ENCODE measurements at regions not wholly inside any gene's neighbourhood (a gene's known extent, or its start where the extent isn't known, plus 50 kb on each side); places are given as distances from the start of the nearest gene placed in this dataset.

DNA sequence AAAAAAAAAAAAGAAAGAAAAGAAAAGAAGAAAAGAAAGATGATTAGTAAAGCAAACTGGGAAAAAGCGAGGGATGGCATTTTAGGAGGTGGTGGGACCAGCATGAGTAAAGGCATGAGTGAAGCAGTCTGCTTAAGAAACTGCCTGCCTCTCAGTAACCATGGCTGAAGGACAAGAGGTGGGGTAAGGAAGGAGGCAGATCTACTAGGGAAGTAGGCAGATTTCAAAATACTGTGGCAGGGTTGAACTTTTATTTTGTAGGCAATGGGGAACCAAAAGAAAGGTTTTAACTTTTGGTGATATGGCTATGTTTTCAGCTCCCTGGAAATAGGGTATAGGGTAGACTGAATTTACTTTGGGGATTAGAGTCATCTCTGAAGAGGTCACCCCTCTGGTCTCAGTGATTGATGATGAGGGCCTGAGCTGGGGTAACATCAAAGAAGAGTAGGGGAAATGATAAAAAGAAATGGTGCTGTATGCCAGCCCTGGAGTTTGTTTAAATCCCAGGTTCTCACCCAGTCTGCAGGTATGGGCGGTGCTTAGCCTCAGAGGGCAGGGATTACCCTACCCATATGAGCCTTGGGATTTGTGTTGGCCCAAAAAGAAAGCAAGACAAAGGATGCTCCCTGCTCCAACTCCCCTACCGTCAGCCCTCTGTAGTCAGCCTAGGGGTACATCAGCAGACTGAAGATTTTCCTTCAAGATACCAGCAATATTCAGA is 316.2 kb downstream of the CWC27 start:
- H3K27me3 ChIP-seq (replicated peaks; ENCODE audit: insufficient read depth, low read length), result no peaks in the 10 kb centered on the region
- no peak overlapping the region for H2AFZ ChIP-seq (ENCODE audit: low read length)
- no peaks in the 10 kb centered on the region for H3K9me2 ChIP-seq (replicated peaks; ENCODE audit: insufficient read depth, low read length)

GRCh38 chr5:65085516-65085850 is 316.8 kb downstream of the CWC27 start:
- no peak overlapping the region for H3K4me3 ChIP-seq (ENCODE audit: low read length)
- H3K9ac ChIP-seq (ENCODE audit: low read length), result no peak overlapping the region
- no peaks in the 10 kb centered on the region for H3K9me3 ChIP-seq (replicated peaks; ENCODE audit: insufficient read depth, low read length)
- H3K27ac ChIP-seq (ENCODE audit: low read length), result no peak overlapping the region
- TF ChIP-seq EZH2 (optimal IDR thresholded peaks at IDR 0.05; ENCODE audit: low read depth, low read length) (no peak), EZH2phosphoT487 (IDR thresholded peaks at IDR 0.05; ENCODE audit: low read length) (no peak)
- TF ChIP-seq, protein P1, sequence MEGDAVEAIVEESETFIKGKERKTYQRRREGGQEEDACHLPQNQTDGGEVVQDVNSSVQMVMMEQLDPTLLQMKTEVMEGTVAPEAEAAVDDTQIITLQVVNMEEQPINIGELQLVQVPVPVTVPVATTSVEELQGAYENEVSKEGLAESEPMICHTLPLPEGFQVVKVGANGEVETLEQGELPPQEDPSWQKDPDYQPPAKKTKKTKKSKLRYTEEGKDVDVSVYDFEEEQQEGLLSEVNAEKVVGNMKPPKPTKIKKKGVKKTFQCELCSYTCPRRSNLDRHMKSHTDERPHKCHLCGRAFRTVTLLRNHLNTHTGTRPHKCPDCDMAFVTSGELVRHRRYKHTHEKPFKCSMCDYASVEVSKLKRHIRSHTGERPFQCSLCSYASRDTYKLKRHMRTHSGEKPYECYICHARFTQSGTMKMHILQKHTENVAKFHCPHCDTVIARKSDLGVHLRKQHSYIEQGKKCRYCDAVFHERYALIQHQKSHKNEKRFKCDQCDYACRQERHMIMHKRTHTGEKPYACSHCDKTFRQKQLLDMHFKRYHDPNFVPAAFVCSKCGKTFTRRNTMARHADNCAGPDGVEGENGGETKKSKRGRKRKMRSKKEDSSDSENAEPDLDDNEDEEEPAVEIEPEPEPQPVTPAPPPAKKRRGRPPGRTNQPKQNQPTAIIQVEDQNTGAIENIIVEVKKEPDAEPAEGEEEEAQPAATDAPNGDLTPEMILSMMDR (IDR thresholded peaks at IDR 0.05; ENCODE audit: low read length), result no peak
- no peaks in the 10 kb centered on the region for H3K27me3 ChIP-seq (replicated peaks; ENCODE audit: insufficient read depth, low read length)
- H3F3A ChIP-seq (ENCODE audit: insufficient read depth, low read length), result no peaks in the 10 kb centered on the region
- H4K20me1 ChIP-seq (ENCODE audit: insufficient read depth, low read length), result no peaks in the 10 kb centered on the region
- no peak overlapping the region for H2AFZ ChIP-seq (ENCODE audit: low read length)
- no peaks in the 10 kb centered on the region for H3K36me3 ChIP-seq (replicated peaks; ENCODE audit: insufficient read depth, low read length)
- H3K4me2 ChIP-seq (ENCODE audit: low read depth, low read length), result no peak overlapping the region
- H3K9me2 ChIP-seq (replicated peaks; ENCODE audit: insufficient read depth, low read length), result no peaks in the 10 kb centered on the region
- no peaks in the 10 kb centered on the region for H3K79me2 ChIP-seq (ENCODE audit: low read length)
- DNase-seq, result no peak
- H3K4me1 ChIP-seq (ENCODE audit: low read length), result no peaks in the 10 kb centered on the region

More for the DNA sequence above, 316.2 kb downstream of the CWC27 start:
- no peak for DNase-seq
- Histone ChIP-seq H4K20me1 (ENCODE audit: insufficient read depth, low read length) (no peaks in the 10 kb centered on the region), H3K79me2 (ENCODE audit: low read length) (no peaks in the 10 kb centered on the region), H3K36me3 (replicated peaks; ENCODE audit: insufficient read depth, low read length) (no peaks in the 10 kb centered on the region), H3K9ac (ENCODE audit: low read length) (no peak overlapping the region), H3K4me1 (ENCODE audit: low read length) (no peaks in the 10 kb centered on the region), H3K4me2 (ENCODE audit: low read depth, low read length) (no peak overlapping the region), H3K27ac (ENCODE audit: low read length) (no peak overlapping the region), H3F3A (ENCODE audit: insufficient read depth, low read length) (no peaks in the 10 kb centered on the region), H3K9me3 (replicated peaks; ENCODE audit: insufficient read depth, low read length) (no peaks in the 10 kb centered on the region), H3K4me3 (ENCODE audit: low read length) (no peak overlapping the region)
- TF ChIP-seq EZH2phosphoT487 (IDR thresholded peaks at IDR 0.05; ENCODE audit: low read length), result no peak
- TF ChIP-seq, protein P1 (IDR thresholded peaks at IDR 0.05; ENCODE audit: low read length), result no peak
- TF ChIP-seq EZH2 (optimal IDR thresholded peaks at IDR 0.05; ENCODE audit: low read depth, low read length), result no peak

DNA sequence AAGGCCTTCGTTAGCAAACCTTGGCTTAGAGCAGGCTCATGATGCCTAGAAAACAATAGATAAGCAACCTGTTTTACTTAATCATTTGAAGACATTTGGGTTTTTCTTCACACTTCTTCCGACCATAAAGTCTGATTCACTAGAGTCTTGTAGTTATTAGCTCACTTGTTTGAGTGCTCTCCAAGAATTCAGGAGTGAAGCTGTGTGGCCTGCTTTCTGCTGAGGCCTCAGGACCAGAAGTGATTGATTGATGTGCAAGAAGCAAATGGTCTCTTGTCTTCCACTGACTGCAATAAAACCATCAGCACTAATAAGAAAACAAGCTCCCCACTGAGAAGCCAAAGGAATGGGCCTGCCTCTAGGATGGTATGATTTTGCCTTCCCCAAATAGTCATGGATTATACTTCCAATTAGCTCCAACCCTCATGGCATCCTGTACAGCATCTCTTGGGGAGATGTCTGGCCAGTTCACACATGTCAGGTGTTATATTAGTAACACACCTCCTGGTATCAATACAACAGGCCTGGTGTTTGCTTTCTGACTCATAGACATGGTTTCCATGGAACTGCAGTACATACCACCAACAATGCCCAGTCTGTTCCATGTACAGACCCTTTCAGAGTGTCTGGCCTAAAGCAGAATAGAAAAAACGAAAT is 317.6 kb downstream of the CWC27 start:
- H4K20me1 ChIP-seq (ENCODE audit: insufficient read depth, low read length), result no peaks in the 10 kb centered on the region
- H3K4me2 ChIP-seq (ENCODE audit: low read depth, low read length), result no peak overlapping the region
- no peak overlapping the region for H2AFZ ChIP-seq (ENCODE audit: low read length)
- H3K27ac ChIP-seq (ENCODE audit: low read length), result no peak overlapping the region
- no peaks in the 10 kb centered on the region for H3F3A ChIP-seq (ENCODE audit: insufficient read depth, low read length)
- TF ChIP-seq EZH2 (optimal IDR thresholded peaks at IDR 0.05; ENCODE audit: low read depth, low read length), result no peak
- no peak for TF ChIP-seq EZH2phosphoT487 (IDR thresholded peaks at IDR 0.05; ENCODE audit: low read length)
- TF ChIP-seq, protein P1 (IDR thresholded peaks at IDR 0.05; ENCODE audit: low read length), result no peak
- H3K79me2 ChIP-seq (ENCODE audit: low read length), result no peaks in the 10 kb centered on the region
- H3K36me3 ChIP-seq (replicated peaks; ENCODE audit: insufficient read depth, low read length), result no peaks in the 10 kb centered on the region
- no peaks in the 10 kb centered on the region for H3K9me3 ChIP-seq (replicated peaks; ENCODE audit: insufficient read depth, low read length)
- no peak overlapping the region for H3K9ac ChIP-seq (ENCODE audit: low read length)
- no peaks in the 10 kb centered on the region for H3K9me2 ChIP-seq (replicated peaks; ENCODE audit: insufficient read depth, low read length)
- H3K27me3 ChIP-seq (replicated peaks; ENCODE audit: insufficient read depth, low read length), result no peaks in the 10 kb centered on the region
- no peak overlapping the region for H3K4me3 ChIP-seq (ENCODE audit: low read length)
- H3K4me1 ChIP-seq (ENCODE audit: low read length), result no peaks in the 10 kb centered on the region
- DNase-seq, result no peak

Measured in MM.1S (cell line).